ENCODE measurements at regions not wholly inside any gene's neighbourhood (a gene's known extent, or its start where the extent isn't known, plus 50 kb on each side); places are given as distances from the start of the nearest gene placed in this dataset.
"Not testable (repeated sequence)": the region's sequence is repeated elsewhere in the genome, so short reads cannot be mapped to it uniquely, and the experiment has no call there.

DNA sequence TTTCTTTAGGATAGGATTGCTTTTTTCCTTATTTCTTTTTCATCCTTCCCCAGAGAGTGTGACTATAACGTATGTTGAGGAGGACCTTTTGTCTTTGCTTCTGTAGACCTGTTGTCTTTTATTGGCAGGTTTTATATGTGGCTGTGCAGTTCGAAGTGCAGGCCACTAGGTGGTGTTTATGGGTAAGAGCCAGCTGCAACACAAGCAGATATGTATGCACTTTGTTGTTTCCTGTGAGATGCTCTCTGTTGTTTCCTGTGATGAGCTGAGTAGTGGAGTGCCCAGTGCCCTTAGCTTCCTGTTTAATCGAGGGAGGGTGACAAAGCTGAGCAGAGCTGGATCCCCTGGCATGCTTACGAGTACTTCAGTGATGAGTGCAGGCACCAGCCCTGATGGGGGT, 50.0 kb upstream of the TGIF2LX start:
- H3K4me3 ChIP-seq (ENCODE audit: control insufficient read depth, low read depth, low read length); DNase-seq (ENCODE audit: low read depth): not testable (repeated sequence)
- TF ChIP-seq CTCF (IDR thresholded peaks at IDR 0.05; ENCODE audit: control insufficient read depth, insufficient read depth, low read depth, low read length, missing control alignments) = peak; percentile 40

Measured in AG09309 (cell line).